SK-MEL-5 (cell line): ENCODE measurements at regions not wholly inside any gene's neighbourhood (a gene's known extent, or its start where the extent isn't known, plus 50 kb on each side); places are given as distances from the start of the nearest gene placed in this dataset.
A peak's percentile ranks its signal among the peaks of the same experiment; 100 is the strongest.

Source experiments
- DNase-seq: peaks from one replicate; pipeline ENCODE4 v3.0.0-alpha.2; 2016; ENCODE audit warnings: low read depth, low spot score
- in situ Hi-C: cut with HindIII; loops from 2 replicates; pipeline ENCODE4 v1.10.0; 2016; ENCODE audit warnings: low sequenced_read_pairs, high pct_unique_total_duplicates, low pct_unique_long_range_greater_than_20kb

- in situ Hi-C loops = no loop called here
- no peak for DNase-seq
These were observed 148.3 kb upstream of the TSC22D2 start for GRCh38 chr3:150259526-150260397.

- no peak for DNase-seq
- in situ Hi-C loops = no loop called here
These were observed 151.3 kb upstream of the TSC22D2 start for GRCh38 chr3:150256782-150257181.

- DNase-seq = no peak
- in situ Hi-C loops = no loop called here
These were observed 151.8 kb upstream of the TSC22D2 start for GRCh38 chr3:150256318-150256717.

- no peak for DNase-seq
- in situ Hi-C loops = no loop called here
These were observed 152.3 kb upstream of the TSC22D2 start for GRCh38 chr3:150255826-150256225.

GRCh38 chr3:150255413-150255812 is 152.7 kb upstream of the TSC22D2 start:
- in situ Hi-C loops = no loop called here
- no peak for DNase-seq

GRCh38 chr3:150254309-150254708 is 153.8 kb upstream of the TSC22D2 start:
- no peak for DNase-seq
- in situ Hi-C loops = no loop called here

- in situ Hi-C loops = no loop called here
- DNase-seq = no peak
These were observed 154.5 kb upstream of the TSC22D2 start for GRCh38 chr3:150253622-150254021.

- no peak for DNase-seq
These were observed 155.6 kb upstream of the TSC22D2 start for GRCh38 chr3:150252462-150252861.

GRCh38 chr3:150251187-150252062 is 156.7 kb upstream of the TSC22D2 start:
- in situ Hi-C loops = no loop called here
- peak; percentile 45 for DNase-seq

More at GRCh38 chr3:150252462-150252861, 155.6 kb upstream of the TSC22D2 start:
- in situ Hi-C loops = no loop called here

GRCh38 chr3:150249779-150250470 is 158.2 kb upstream of the TSC22D2 start:
- in situ Hi-C loops = no loop called here
- no peak for DNase-seq

- in situ Hi-C loops = no loop called here
- no peak for DNase-seq
These were observed 159.0 kb upstream of the TSC22D2 start for GRCh38 chr3:150248888-150249681.

- in situ Hi-C loops = no loop called here
- DNase-seq = peak; percentile 82
These were observed 159.8 kb upstream of the TSC22D2 start for GRCh38 chr3:150248116-150248887.

- DNase-seq = no peak
- in situ Hi-C loops = no loop called here
These were observed 160.7 kb upstream of the TSC22D2 start for GRCh38 chr3:150247441-150247840.

GRCh38 chr3:150243466-150243865 is 164.6 kb upstream of the TSC22D2 start:
- in situ Hi-C loops = no loop called here
- DNase-seq = no peak

- in situ Hi-C loops = no loop called here
- DNase-seq = no peak
These were observed 165.7 kb upstream of the TSC22D2 start for GRCh38 chr3:150242220-150242936.

- in situ Hi-C loops = no loop called here
- peak; percentile 75 for DNase-seq
These were observed 167.2 kb upstream of the TSC22D2 start for GRCh38 chr3:150240891-150241290.
